ENCODE measurements at regions not wholly inside any gene's neighbourhood (a gene's known extent, or its start where the extent isn't known, plus 50 kb on each side); places are given as distances from the start of the nearest gene placed in this dataset.

DNA sequence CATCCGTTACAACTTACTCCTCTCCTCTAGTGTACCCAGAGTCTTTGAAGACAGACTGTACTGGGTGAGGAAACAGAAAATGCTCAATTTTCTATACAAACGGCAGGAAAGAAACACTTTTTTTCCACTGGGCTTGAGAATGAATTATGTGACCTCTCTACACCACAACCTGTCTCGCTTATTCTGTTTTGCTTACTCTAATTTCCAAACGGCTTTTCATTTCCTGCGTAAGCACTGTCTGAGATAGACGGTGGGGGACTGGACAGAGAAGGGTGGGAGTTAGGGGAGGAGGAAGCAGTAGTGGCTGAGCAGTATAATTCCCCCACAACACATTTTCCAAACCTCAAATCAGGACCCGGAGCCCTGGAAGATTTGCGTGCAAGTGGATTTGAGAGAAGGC is 191.4 kb upstream of the SDK2 start:
- intact Hi-C loops (cut with micrococcal nuclease) = no loop called here
- no peaks in the 10 kb centered on the region for H3K36me3 Mint-ChIP-seq (ENCODE audit: low read depth)
- no peaks in the 10 kb centered on the region for H3K4me1 Mint-ChIP-seq
- H3K27me3 Mint-ChIP-seq = peaks cover 10% of the 10 kb centered on the region
- no peak overlapping the region for H3K4me3 Mint-ChIP-seq
- POLR2A ChIA-PET = no interaction called here
- H3K27ac Mint-ChIP-seq = no peak overlapping the region
- ATAC-seq (ENCODE audit: low read depth) = no peak
- no peak for DNase-seq
- H3K9me3 Mint-ChIP-seq = peaks cover 5% of the 10 kb centered on the region
- TF ChIP-seq CTCF (IDR thresholded peaks at IDR 0.05) = no peak
- CTCF ChIA-PET = no interaction called here

GRCh38 chr17:73838815-73839214 is 194.6 kb upstream of the SDK2 start:
- ATAC-seq (ENCODE audit: low read depth) (no peak), DNase-seq (no peak)
- ChIA-PET POLR2A (no interaction called here), CTCF (no interaction called here)
- Mint-ChIP-seq H3K27me3 (peaks cover 13% of the 10 kb centered on the region), H3K9me3 (peaks cover 5% of the 10 kb centered on the region), H3K36me3 (ENCODE audit: low read depth) (no peaks in the 10 kb centered on the region), H3K4me3 (no peak overlapping the region), H3K4me1 (no peaks in the 10 kb centered on the region), H3K27ac (no peak overlapping the region)
- no peak for TF ChIP-seq CTCF (IDR thresholded peaks at IDR 0.05)
- intact Hi-C loops (cut with micrococcal nuclease) = no loop called here

- POLR2A ChIA-PET = no interaction called here
- no peak overlapping the region for H3K4me3 Mint-ChIP-seq
- no peak for TF ChIP-seq CTCF (IDR thresholded peaks at IDR 0.05)
- CTCF ChIA-PET = no interaction called here
- H3K27me3 Mint-ChIP-seq = peaks cover 13% of the 10 kb centered on the region
- H3K27ac Mint-ChIP-seq = no peak overlapping the region
- no peaks in the 10 kb centered on the region for H3K4me1 Mint-ChIP-seq
- H3K36me3 Mint-ChIP-seq (ENCODE audit: low read depth) = no peaks in the 10 kb centered on the region
- ATAC-seq (ENCODE audit: low read depth) (no peak), DNase-seq (no peak)
- intact Hi-C loops (cut with micrococcal nuclease) = loop anchor here (2.0 kb wide), 1 partner anchor 412 kb away; no protein-coding TSS in a partner anchor
- H3K9me3 Mint-ChIP-seq = peaks cover 5% of the 10 kb centered on the region
These were observed 196.6 kb upstream of the SDK2 start for GRCh38 chr17:73840829-73841228.

DNA sequence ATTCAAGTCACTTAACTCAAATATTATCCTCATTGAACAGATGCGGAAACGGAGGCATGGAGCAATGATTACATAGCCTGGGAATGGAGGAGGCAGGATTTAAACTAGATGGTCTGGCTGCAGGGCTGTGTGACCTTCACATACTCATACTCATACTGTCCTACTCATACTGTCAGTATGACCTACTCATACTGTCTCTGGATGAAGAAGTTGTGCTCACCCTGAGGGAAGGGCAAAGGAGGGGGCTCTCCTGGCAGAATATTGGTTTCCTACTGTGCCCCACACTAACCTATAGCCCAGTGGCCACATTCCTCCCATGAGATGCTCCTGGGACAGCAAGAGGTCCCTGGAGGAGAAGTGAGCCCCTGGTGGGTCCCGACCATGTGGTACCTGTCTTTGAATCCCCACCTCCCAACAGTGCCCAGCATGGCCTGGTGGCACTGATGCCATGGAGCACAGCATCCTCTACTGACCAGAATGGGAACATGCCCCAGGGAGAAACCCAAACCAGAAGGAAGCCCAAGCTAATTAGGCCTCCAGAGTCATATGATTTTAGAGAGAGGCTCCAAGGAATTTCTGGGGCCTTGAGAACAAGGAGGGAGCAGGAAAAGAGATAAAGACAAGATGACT is 197.3 kb upstream of the SDK2 start:
- Mint-ChIP-seq H3K4me3 (no peak overlapping the region), H3K27me3 (peaks cover 9% of the 10 kb centered on the region), H3K4me1 (no peaks in the 10 kb centered on the region), H3K27ac (no peak overlapping the region), H3K36me3 (ENCODE audit: low read depth) (no peaks in the 10 kb centered on the region), H3K9me3 (peaks cover 3% of the 10 kb centered on the region)
- TF ChIP-seq CTCF (IDR thresholded peaks at IDR 0.05) = no peak
- intact Hi-C loops (cut with micrococcal nuclease) = loop anchor here (2.0 kb wide), 1 partner anchor 413 kb away; no protein-coding TSS in a partner anchor
- CTCF ChIA-PET = interaction anchor here (1.0 kb wide), 1 partner anchor 412 kb away, joined by 4 read pairs; no protein-coding TSS in a partner anchor
- ATAC-seq (ENCODE audit: low read depth) (no peak), DNase-seq (no peak)
- POLR2A ChIA-PET = no interaction called here

DNA sequence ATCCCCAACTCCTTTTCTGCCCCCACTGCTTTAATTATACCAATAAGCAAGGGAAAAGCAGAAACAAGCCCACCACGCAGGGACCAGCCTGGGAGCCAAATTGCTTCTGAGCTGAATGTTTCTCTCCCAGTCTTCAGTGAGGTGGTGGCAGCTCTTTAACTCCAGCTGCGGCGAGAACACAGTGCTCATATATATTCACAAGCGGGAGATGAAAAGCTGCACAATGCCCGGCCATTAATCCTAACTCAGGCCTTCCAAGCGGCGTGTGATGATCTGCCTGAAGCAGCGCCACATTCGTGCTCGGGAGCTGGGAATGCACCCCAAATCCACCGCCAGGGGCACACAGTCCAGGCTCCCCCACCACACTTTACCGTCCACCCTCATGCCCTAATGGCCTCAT is 203.7 kb upstream of the SDK2 start:
- Mint-ChIP-seq H3K27ac (no peak overlapping the region), H3K36me3 (ENCODE audit: low read depth) (no peaks in the 10 kb centered on the region), H3K4me1 (no peaks in the 10 kb centered on the region), H3K4me3 (no peak overlapping the region), H3K9me3 (no peaks in the 10 kb centered on the region), H3K27me3 (peaks cover 2% of the 10 kb centered on the region)
- ATAC-seq (ENCODE audit: low read depth) (no peak), DNase-seq (no peak)
- no peak for TF ChIP-seq CTCF (IDR thresholded peaks at IDR 0.05)
- CTCF ChIA-PET = no interaction called here
- POLR2A ChIA-PET = no interaction called here
- intact Hi-C loops (cut with micrococcal nuclease) = no loop called here
